Mucosa of gallbladder (tissue), 1 donor: ENCODE measurements at regions not wholly inside any gene's neighbourhood (a gene's known extent, or its start where the extent isn't known, plus 50 kb on each side); places are given as distances from the start of the nearest gene placed in this dataset.

Experiments
- DNase-seq: peaks from one replicate; pipeline ENCODE4 v3.0.0-alpha.2; 2020; ENCODE audit warnings: low spot score
- donor health status: DM: no; HTN: no; CAD: no.

DNA sequence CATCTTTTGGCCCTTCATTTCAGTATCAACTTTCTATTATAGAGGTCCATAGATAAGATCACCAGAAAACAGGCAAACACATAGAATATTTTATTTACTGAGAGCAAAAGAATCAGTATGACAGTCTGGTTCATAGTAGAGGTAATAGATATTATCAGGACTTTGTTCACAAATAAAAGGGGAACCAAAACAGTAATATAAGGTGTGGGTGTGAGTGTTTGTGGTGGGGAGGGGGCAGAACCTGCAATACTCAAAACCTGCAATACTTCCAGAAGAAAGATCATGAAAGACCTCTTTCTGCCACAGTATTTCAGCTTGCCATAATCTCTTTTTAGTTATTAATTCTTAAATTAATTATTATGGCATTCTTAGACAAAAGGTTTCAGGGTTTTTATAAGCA is 578.7 kb upstream of the SLITRK1 start:
- DNase-seq, result no peak

DNA sequence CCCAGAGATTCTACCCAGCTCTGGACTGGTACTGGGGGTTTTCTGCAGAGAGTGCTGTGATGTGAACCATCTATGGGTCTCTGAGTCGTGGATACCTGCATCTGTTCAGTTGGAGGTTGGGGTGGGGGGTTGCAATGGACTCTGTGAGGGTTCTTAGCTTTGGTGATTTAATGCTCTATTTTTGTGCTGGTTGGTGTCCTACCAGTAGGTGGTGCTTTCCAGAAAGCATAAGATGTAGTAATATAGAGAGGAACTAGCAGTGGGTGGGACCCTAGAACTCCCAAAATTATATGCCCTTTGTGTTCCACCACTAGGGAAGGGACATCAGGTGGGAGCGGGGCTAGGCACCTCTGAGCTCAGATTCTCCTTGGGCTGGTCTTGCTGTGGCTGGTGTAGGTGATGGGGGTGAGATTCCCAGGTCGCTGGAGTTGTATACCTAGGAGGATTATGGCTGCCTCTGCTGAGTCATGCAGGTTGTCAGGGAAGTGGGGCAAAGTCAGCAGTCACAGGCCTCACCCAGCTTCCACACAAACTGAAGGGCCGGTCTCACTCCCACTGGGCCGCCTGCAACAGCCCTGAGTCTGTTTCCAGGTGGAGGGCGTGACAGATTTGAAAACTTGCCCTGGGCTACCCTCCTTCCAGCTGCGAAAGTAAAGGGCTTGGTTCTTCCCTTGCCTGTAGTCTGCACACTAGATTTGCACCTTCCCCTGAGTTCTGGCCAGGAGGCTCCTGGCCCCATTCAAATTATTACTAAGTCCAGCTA is 573.0 kb upstream of the SLITRK1 start:
- DNase-seq, result no peak

DNA sequence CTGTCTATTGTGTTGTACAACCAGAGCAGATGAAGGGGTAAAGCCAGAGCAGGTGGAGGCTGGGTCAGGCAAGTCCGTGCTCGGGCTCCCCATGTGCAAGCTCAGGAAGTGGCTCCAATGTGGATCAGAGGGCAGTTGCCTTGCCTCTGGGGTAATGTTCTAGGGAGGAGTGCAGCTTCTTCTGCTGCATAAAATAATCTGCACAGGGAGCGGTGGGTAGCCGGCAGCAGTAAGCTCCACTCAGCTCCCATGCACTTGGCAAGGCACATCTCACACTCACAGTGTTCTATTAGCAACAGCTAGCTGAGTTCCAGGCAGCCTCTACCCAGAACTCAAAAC is 565.3 kb upstream of the SLITRK1 start:
- DNase-seq, result no peak

DNA sequence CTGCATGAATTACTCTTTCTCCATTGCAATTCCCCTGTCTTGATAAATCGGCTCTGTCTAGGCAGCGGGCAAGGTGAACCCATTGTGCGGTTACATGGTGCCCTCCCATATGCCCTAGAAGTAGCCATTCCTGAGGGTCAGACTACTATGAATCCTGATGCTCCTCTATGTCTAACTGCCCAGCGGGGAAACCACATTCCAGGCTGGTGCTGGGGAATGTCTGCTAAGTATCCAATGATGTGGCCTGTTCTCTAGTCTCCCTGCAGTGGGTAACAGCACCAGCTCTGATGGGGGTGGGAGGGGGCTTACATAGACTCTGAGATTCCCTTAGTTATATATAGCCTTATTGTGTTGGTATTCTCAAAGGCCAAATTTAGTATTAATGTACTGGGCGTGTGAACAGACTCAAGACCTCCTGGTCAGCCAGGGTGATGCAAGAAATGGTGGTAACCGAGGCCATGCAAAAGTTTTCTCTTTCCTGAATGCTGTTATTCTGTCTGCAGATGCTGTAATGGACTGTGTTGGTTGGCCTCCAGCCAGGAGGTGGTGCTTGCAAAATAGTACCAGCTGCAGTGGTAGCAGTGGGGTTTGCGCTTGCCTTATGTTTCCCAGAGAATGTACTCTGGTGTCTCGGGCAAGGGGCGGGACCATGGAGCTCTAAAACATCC is 564.8 kb upstream of the SLITRK1 start:
- DNase-seq, result no peak

DNA sequence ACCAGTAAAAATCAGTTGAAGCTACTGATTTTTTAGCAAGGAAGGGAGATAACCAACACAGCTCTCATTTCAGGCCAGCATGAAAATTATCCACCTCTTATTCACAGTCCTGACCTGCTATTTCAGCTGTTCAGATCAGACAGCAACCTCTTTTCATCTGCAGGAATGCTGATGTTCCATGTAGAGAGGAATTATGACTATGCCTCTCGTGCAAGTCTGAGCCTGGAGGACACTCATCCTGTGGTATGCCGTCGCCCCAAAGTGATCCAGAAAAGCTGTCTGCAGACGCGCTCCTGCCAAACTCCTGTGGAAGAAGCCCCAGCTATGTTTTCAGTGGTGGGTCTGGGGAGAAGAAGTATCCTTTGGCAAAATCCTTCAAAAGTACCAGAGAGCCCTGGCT is 563.5 kb upstream of the SLITRK1 start:
- no peak for DNase-seq

DNA sequence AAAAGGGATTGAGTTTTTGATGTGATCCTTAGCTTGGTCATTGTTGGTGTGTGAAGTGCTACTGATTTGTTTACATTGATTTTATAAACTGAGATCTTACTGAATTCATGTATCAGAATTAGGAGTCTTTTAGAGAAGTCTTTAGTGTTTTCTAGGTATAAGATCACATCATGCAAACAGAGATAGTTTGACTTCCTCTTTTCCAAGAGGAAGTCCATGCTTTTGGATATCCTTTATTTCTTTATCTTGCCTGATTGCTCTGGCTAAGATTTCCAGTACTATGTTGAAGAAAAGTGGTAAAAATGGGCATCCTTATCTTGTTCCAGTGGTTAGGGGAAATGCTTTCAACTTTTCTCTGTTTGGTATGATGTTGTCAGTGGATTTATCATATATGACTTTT is 561.2 kb upstream of the SLITRK1 start:
- no peak for DNase-seq

DNA sequence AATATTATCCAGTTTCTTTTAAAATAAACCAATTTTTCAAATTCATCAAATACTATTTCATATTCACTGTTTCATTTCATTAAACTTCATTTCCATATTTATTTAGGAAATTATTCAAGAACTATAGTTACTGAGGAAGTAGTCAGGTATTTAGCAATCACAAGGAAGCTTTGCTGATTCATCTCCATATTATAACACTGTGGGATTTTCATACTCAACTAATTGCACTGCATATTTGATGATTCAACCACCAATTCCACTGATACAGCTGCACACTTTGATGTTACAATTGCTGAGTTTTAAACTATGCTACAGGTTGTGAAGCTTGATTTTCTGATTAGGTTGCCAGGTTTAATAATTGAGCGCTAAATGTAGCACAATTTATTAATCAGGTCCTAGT is 556.8 kb upstream of the SLITRK1 start:
- DNase-seq, result no peak

DNA sequence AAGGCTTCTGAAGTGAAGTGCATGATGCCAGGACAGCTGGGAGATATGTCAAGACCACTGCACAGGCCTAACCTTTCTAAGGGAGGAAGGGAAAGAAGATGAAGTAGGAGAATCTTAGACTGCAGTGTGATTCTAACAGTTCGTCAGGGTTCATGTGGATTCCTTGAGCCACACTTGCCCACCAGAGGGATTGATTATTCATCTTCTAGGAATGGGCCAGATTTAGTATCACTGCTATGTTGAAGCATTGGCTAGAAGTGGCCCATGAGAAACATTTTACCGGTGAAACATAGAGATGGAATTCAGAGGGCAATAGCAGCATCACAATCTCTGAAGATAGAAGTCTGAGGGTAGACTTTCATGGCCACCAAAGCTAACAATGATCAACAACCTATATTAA is 550.8 kb upstream of the SLITRK1 start:
- no peak for DNase-seq

DNA sequence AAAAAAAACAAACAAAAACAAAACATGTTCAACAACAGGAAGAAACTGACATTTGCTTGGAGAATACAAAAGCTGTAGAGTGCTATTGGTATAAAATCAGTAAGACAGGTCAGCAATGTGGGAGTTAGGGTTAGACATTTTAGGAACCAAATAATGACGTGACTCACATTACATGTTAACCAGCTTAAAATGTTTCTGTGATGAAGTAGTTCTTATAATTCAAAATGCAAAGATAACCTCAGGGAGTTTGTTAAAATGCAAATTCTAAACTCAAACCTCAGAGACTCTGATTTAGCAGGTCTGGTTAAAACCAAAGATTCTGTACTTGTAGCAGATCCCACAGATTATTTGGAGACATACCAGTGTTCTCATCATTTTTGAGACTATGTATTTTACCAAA is 549.4 kb upstream of the SLITRK1 start:
- no peak for DNase-seq

DNA sequence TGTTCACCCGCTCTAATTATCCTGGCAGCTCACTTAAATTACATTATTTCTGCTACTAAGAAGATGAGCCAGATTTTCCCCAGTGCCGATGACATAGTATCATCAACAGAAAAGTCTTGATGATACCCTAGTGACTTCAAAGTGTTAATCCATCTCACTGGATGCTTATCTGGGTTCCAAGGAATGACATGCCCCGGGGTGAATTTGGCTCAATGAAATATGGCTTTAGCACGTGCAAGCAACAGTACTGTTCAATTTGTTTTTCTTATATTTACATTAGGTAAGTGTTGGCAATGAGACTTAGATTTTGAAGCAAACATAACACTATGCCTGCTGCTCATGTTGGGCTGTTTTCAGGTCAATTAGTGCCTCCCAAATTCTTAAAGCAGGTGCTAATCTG is 548.2 kb upstream of the SLITRK1 start:
- DNase-seq, result no peak

DNA sequence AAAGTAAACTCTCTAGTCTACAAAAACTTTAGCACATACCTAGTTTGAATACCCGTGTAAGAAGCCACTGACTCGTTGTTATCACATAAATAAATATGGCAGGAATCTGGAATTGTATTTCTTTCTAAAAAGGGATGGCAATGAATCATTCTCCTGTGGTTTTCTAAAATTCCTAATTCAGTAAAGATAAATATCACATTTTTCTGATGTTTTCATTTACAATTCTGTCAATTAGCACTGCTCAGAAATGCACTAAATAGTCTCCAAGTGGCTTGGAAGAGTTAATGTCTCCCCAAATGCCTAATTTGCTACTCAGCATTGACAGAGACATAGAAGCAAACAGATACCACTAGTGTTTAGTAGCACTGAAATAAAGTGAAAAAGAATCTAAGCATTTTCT is 547.7 kb upstream of the SLITRK1 start:
- DNase-seq, result no peak

DNA sequence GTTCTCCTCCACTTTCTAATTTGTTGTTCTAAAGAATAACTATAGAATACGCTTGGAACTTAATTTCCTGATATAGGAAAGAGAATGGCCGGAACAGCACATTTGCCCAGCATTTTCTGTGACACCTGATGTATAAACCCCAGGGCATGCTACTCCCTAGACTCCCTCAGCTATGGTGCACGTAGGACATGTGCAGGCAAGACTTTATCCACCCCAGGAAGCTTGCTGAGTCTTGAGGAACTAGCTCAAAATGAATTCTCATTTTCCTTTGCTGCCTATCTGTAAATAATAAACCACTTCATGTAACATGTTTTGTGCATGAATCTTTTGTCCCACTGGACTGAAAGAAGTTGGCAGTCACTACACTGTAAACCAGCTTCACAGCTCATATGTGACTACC is 535.8 kb upstream of the SLITRK1 start:
- DNase-seq, result no peak

DNA sequence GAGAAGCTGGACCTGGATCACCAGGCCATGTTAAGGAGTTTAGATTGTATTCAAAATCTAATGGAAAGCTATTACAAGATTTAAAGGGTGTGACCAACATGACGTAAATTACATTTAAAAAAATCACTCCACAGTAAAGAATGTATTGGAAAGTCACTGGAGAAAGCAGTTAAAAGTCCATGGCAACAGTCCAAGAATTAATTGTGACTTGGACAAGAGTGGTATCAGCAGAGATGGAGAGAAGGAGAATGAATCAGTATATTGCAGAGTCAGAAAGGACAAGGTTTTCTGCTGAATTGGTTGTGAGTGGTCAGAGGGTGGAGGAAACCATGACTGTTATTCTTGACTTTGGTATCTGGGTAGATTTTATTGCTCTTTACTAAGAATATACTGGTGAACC is 535.1 kb upstream of the SLITRK1 start:
- no peak for DNase-seq

DNA sequence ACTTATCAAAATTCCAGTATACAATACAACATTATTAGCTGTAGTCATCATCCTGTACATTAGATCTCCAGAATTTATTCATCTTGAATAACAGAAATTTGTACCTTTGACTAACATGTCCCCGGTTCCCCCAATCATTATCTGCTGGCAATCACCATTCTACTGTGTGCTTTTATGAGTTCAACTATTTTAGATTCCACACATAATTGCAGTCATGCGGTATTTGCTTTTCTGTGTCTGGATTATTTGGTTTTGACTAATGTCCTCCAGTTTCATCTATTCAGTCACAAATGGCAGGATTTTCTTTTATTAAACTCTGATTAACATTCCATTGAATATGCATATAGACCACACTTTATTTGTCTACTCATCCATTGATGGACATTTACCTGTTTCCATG is 530.7 kb upstream of the SLITRK1 start:
- no peak for DNase-seq

DNA sequence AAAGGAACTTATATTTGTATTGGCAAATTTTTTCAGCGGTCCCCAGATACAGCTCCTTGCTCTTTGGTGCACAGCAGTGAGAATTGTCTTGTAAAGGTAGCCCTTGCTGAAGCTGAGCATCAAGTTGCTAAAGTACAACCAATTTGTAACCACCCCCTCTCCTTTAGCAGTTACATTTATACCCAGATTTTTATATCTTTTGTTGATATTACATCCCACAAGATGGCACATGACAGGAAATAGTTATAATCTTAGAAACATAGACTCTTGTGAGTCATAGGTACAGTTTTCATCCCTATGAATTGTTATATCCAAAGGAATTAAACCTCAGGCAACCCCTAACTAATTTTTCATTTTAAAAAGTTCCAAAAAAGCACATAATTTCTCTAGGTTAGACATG is 523.0 kb upstream of the SLITRK1 start:
- DNase-seq, result no peak

DNA sequence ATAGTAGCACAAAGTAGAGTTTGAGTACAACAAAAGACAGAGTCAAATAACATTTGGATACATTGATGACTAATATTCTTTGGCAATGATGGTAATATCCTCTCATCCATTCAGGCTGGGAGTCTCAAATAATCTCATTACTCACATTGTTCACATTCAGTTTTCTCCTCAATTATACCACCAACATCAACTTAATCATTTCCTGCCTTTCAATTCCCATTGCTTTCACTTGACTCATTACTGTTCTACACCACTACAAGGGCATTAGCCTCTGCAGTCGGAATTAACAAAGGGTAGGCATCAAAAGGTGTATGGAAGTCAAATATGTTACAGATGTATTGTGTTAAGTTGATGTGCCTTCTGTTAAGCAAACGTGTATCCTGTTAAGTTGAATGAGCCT is 518.4 kb upstream of the SLITRK1 start:
- DNase-seq, result no peak

DNA sequence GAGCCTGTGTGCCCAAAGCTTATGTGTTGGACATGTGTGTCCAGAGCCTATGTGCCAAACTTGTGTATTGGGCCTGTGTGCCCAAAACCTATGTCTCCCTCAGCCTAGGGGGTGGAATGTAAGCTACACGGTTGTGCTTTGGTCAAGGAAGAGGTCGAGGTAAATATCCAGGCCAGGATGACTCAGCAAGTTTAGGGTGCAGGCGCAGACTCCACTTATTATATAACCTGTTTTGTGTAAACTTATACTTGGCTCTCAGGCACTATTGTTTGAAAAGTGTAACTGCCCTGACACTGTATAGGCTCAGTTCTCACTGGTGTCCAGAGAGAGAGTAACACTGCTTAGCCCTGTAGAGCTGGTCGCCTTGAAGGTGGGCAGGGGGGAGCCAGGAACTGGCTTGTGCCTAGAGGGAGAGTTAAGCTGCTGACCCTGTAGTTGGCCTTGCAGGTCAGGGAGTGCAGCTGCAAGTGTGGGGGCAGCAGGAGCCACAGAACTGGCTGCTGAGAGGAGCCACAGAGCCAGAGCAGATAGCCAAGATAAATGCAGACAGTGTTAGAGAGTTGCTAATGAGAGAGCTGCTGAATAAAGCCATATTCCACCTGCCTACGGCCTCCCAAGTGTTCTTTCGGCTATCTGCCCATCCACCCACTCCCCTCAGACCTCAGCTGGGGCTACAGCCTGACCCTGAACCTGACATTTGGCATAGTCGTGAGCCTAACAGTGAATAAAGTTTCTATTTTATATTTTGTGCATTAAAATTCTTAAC is 517.2 kb upstream of the SLITRK1 start:
- DNase-seq, result no peak

DNA sequence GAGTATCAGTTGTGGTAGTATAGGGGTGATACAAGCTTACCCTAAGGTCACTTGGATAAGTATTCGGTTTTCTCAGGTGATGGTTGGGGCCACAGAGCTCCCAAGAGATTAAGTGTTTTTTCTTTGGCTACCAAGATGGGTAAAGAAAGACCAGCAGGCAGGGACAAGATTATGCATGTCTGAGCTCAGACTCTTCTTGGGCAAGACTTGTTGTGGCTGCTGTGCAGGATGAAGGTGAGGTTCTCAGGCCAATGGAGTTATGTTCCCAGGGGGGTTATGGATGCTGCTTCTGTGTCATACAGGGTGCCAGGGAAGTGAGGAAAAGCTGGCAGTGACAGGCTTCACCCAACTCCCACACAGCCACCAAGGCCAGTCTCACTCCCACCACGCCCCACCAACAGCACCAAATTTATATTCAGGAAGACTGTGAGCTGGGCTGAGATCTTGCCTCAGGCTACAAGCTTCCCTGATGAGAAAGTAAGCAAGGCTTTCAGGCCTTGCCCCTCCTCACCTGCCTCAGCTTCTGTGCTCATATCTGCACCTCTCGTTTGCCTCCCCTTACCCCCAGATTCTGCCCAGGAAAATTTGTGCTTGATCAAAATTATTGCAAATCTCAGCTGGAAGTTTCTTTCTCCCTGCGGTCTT is 511.8 kb upstream of the SLITRK1 start:
- DNase-seq, result no peak

DNA sequence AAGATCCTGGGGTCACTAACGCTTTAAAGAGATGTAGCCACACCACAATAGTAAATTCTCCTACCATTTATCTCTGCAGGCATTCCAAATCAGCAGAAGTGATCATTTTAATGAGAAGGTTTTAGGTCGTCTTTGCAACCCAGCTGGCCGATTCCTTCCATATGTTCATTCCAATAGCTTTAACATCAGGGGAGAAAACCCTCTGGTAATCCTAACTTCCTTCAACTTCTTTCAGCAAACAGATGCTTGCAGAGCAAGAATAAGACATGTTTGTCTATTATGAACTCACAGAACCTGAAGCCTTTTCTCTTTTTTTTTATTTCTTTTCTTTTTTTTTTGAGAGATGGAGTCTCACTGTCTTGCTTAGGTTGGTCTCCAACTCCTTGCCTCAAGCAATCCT is 498.6 kb upstream of the SLITRK1 start:
- no peak for DNase-seq

DNA sequence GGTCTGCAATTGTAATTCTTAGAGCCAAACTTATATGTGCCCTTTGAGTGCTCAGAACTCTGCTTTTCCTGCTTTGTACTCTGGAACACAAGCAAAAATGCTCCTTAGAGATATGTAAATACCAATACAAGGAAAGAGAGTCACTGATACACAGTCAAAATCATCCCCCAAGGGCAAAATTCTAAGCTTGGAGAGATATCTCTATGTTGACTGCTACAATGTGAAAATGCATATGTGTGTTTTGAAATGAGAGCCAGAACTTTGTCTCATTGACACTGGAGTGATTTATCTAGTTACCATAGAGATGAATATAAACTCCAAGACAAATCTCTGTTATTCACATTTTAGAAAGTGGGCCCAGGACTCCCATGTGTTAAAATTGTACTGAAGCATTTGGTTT is 494.8 kb upstream of the SLITRK1 start:
- no peak for DNase-seq

DNA sequence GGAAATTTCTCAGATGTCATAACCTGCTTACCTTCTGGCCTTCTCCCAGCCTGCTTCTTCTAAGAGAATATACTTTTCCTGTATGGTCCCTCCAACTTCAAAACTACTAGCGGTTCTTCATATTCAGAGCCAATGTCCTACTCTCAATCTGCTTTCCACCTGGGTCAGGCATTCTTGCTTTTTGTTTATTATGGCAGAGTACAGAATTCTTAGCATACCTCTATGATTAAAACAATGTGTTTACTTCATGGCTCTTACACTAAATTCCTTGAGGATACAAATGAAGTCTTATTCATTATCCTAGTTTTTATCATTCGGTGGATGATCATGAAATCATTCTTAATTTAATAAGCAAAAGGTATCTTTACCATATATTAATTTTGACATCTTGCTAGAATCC is 484.2 kb upstream of the SLITRK1 start:
- no peak for DNase-seq

DNA sequence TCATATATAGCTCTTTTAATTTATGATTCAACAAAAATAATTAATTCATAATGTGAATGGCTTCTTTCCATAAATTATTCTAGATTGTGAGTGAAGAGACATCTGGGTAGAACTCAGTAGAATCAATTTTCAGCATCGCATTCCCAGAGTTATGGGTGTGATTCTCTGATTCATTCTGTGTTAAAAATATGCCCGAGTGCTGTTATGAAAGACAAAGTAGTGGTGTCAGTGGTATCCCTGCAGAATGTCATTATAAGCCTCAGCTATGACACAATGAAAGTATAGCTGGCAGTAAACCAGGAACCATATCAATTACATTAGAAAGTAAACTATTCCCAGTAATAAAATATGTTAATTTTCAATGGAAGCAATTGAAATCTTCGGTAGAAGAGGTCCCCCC is 480.5 kb upstream of the SLITRK1 start:
- DNase-seq, result no peak

DNA sequence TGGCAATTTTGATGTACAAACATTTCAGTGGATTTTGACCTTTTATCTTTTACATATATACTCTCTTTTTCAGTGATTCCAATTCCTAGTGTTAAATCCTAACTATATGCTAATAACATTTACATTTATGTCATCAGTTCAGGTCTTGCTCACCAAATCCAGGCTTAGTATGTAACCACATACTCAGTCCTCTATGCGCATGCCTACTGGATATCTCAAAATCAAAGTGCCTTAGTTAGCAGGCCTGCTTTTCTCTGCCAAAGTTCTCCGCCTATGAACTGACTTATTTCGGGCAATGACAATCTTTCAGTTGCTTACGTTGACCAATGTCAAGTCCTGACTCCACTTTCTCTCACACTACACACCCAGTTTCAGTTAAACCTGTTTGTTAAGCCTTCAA is 478.5 kb upstream of the SLITRK1 start:
- DNase-seq, result no peak
